HepG2 (cell line): ENCODE measurements at regions not wholly inside any gene's neighbourhood (a gene's known extent, or its start where the extent isn't known, plus 50 kb on each side); places are given as distances from the start of the nearest gene placed in this dataset.

Experiments
- CBX5 ChIP-seq: sonication (generic); formaldehyde crosslinking; IDR thresholded peaks from 2 replicates; pipeline ENCODE4 v1.4.0; 2020; ENCODE audit warnings: missing genetic modification reagents, borderline replicate concordance
- KLF13 ChIP-seq: sonication (generic); formaldehyde crosslinking; IDR thresholded peaks from 2 replicates; pipeline ENCODE4 v1.4.0; 2020; ENCODE audit warnings: mild to moderate bottlenecking, missing genetic modification reagents
- MAFK ChIP-seq, 2 experiments: IDR thresholded peaks in 1 of 2; conservative IDR thresholded peaks in 1 of 2; 2 replicates each; pipeline ENCODE4 v1.6.1; 2011; ENCODE audit warnings: improper control_type of control experiment in 2 of 2, low read length in 2 of 2
- RBM39 ChIP-seq: fragments of 200-400 bp; formaldehyde crosslinking; IDR thresholded peaks from one replicate; pipeline ENCODE4 v1.6.1; 2018; ENCODE audit warnings: antibody characterized with exemption, mild to moderate bottlenecking, low read depth, low read length; ENCODE audit not compliant: poor library complexity, severe bottlenecking
- SCMH1 ChIP-seq: sonication (generic); formaldehyde crosslinking; IDR thresholded peaks from 2 replicates; pipeline ENCODE4 v1.9.0; 2021; ENCODE audit warnings: missing genetic modification reagents, mild to moderate bottlenecking, borderline replicate concordance
- SMC3 ChIP-seq: IDR thresholded peaks from 2 replicates; pipeline ENCODE4 v1.6.1; 2011; ENCODE audit warnings: low read length, improper control_type of control experiment
- SNAI1 ChIP-seq: sonication (generic); formaldehyde crosslinking; IDR thresholded peaks from 2 replicates; pipeline ENCODE4 v1.5.0; 2020; ENCODE audit warnings: mild to moderate bottlenecking, missing genetic modification reagents, borderline replicate concordance
- TBL1XR1 ChIP-seq: fragments of 150-350 bp; IDR thresholded peaks from 2 replicates; pipeline ENCODE4 v1.6.1; 2014; ENCODE audit warnings: borderline replicate concordance, low read length; ENCODE audit not compliant: partially characterized antibody
- THAP11 ChIP-seq: IDR thresholded peaks from 2 replicates; pipeline ENCODE4 v1.6.1; 2016; ENCODE audit warnings: missing biosample characterization, missing genetic modification reagents
- XRCC5 ChIP-seq: fragments of 200-400 bp; formaldehyde crosslinking; optimal IDR thresholded peaks from 2 replicates; pipeline ENCODE3; 2017; ENCODE audit warnings: mild to moderate bottlenecking, low read length
- ZNF10 ChIP-seq: sonication (generic); formaldehyde crosslinking; IDR thresholded peaks from 2 replicates; pipeline ENCODE4 v1.4.0; 2020; ENCODE audit warnings: mild to moderate bottlenecking, low read depth, missing genetic modification reagents, borderline replicate concordance
- ZNF101 ChIP-seq: sonication (generic); formaldehyde crosslinking; IDR thresholded peaks from 2 replicates; pipeline ENCODE4 v1.4.0; 2020; ENCODE audit warnings: mild to moderate bottlenecking, low read depth, missing genetic modification reagents, borderline replicate concordance
- ZNF331 ChIP-seq: sonication (generic); formaldehyde crosslinking; IDR thresholded peaks from 2 replicates; pipeline ENCODE4 v1.4.0; 2020; ENCODE audit warnings: missing genetic modification reagents
- ZNF550 ChIP-seq: sonication (generic); formaldehyde crosslinking; IDR thresholded peaks from 2 replicates; pipeline ENCODE4 v1.4.0; 2020; ENCODE audit warnings: mild to moderate bottlenecking, missing genetic modification reagents, borderline replicate concordance
- TF ChIP-seq, protein P1 (sequence below): sonication (generic); formaldehyde crosslinking; conservative IDR thresholded peaks from 2 replicates; pipeline ENCODE4 v1.8.0; 2022; ENCODE audit warnings: missing genetic modification reagents
- TF ChIP-seq, protein P2 (sequence below): IDR thresholded peaks from 2 replicates; pipeline ENCODE4 v1.6.1; 2016; ENCODE audit warnings: missing compliant biosample characterization, missing genetic modification reagents, borderline replicate concordance
- TF ChIP-seq, protein P3 (sequence below): sonication (generic); formaldehyde crosslinking; IDR thresholded peaks from 2 replicates; pipeline ENCODE4 v1.5.1; 2020; ENCODE audit warnings: mild to moderate bottlenecking, missing genetic modification reagents, moderate library complexity
- TF ChIP-seq, protein P4 (sequence below): sonication (generic); formaldehyde crosslinking; conservative IDR thresholded peaks from 2 replicates; pipeline ENCODE4 v1.4.0; 2020; ENCODE audit warnings: missing genetic modification reagents
- TF ChIP-seq, protein P5 (sequence below): sonication (generic); formaldehyde crosslinking; IDR thresholded peaks from 2 replicates; pipeline ENCODE4 v1.4.0; 2020; ENCODE audit warnings: missing genetic modification reagents

DNA sequence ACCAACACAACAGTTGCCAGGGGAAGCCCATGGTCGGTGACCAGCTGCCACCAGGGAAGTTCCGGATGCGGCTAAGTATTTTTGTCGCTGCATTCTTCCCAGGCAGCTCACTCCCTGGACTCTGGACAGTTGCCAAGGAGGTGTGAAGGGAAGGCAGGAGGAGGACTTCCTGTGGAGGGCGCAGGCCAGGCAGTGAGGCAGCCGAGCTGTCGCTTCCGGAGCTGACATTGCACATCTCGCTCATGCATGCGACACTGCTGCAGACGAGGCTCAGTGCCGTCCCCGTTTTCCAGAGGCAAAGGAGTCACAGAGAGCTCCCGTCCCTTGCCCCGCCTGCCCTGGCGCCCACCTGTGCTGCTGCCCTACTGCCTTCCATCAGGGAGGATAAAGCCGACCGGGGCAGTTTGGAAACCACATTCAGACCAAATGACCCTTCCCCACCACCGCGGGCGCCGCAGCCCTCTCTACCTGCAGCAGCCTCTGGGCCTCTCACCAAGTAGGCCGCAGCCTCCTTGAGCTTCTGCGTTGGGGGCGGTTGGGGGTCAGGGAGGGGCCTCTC, 81.4 kb downstream of the NENF start (continued):
- TF ChIP-seq, protein P1, sequence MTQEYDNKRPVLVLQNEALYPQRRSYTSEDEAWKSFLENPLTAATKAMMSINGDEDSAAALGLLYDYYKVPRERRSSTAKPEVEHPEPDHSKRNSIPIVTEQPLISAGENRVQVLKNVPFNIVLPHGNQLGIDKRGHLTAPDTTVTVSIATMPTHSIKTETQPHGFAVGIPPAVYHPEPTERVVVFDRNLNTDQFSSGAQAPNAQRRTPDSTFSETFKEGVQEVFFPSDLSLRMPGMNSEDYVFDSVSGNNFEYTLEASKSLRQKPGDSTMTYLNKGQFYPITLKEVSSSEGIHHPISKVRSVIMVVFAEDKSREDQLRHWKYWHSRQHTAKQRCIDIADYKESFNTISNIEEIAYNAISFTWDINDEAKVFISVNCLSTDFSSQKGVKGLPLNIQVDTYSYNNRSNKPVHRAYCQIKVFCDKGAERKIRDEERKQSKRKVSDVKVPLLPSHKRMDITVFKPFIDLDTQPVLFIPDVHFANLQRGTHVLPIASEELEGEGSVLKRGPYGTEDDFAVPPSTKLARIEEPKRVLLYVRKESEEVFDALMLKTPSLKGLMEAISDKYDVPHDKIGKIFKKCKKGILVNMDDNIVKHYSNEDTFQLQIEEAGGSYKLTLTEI (CRISPR knock-in tag): no peak
- TF ChIP-seq, protein P2, sequence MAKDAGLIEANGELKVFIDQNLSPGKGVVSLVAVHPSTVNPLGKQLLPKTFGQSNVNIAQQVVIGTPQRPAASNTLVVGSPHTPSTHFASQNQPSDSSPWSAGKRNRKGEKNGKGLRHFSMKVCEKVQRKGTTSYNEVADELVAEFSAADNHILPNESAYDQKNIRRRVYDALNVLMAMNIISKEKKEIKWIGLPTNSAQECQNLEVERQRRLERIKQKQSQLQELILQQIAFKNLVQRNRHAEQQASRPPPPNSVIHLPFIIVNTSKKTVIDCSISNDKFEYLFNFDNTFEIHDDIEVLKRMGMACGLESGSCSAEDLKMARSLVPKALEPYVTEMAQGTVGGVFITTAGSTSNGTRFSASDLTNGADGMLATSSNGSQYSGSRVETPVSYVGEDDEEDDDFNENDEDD: peak; percentile 68; the same call in 1 of the 2 replicates
- TF ChIP-seq RBM39: no peak
- TF ChIP-seq KLF13 (CRISPR knock-in tag): no peak
- TF ChIP-seq, protein P3, sequence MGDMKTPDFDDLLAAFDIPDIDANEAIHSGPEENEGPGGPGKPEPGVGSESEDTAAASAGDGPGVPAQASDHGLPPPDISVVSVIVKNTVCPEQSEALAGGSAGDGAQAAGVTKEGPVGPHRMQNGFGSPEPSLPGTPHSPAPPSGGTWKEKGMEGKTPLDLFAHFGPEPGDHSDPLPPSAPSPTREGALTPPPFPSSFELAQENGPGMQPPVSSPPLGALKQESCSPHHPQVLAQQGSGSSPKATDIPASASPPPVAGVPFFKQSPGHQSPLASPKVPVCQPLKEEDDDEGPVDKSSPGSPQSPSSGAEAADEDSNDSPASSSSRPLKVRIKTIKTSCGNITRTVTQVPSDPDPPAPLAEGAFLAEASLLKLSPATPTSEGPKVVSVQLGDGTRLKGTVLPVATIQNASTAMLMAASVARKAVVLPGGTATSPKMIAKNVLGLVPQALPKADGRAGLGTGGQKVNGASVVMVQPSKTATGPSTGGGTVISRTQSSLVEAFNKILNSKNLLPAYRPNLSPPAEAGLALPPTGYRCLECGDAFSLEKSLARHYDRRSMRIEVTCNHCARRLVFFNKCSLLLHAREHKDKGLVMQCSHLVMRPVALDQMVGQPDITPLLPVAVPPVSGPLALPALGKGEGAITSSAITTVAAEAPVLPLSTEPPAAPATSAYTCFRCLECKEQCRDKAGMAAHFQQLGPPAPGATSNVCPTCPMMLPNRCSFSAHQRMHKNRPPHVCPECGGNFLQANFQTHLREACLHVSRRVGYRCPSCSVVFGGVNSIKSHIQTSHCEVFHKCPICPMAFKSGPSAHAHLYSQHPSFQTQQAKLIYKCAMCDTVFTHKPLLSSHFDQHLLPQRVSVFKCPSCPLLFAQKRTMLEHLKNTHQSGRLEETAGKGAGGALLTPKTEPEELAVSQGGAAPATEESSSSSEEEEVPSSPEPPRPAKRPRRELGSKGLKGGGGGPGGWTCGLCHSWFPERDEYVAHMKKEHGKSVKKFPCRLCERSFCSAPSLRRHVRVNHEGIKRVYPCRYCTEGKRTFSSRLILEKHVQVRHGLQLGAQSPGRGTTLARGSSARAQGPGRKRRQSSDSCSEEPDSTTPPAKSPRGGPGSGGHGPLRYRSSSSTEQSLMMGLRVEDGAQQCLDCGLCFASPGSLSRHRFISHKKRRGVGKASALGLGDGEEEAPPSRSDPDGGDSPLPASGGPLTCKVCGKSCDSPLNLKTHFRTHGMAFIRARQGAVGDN: peak; percentile 88
- 0 out of 4 replicates have a peak, but pooled peaks have one; percentile 11 to 18 for TF ChIP-seq MAFK (conservative IDR thresholded peaks at IDR 0.05 in 1 of 2, IDR thresholded peaks at IDR 0.05 in 1 of 2; ENCODE audit: low read length in 2 of 2)
- no peak for TF ChIP-seq SCMH1
- TF ChIP-seq TBL1XR1: no peak
- TF ChIP-seq, protein P4, sequence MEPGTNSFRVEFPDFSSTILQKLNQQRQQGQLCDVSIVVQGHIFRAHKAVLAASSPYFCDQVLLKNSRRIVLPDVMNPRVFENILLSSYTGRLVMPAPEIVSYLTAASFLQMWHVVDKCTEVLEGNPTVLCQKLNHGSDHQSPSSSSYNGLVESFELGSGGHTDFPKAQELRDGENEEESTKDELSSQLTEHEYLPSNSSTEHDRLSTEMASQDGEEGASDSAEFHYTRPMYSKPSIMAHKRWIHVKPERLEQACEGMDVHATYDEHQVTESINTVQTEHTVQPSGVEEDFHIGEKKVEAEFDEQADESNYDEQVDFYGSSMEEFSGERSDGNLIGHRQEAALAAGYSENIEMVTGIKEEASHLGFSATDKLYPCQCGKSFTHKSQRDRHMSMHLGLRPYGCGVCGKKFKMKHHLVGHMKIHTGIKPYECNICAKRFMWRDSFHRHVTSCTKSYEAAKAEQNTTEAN: no peak
- no peak for TF ChIP-seq SNAI1 (CRISPR knock-in tag)
- TF ChIP-seq ZNF10: no peak
- no peak for TF ChIP-seq ZNF101 (CRISPR knock-in tag)
- no peak for TF ChIP-seq CBX5 (CRISPR knock-in tag)
- TF ChIP-seq SMC3: no peak
- no peak for TF ChIP-seq ZNF331 (CRISPR knock-in tag)
- no peak for TF ChIP-seq XRCC5
- no peak for TF ChIP-seq ZNF550 (CRISPR knock-in tag)
- 0 out of 2 replicates have a peak, but pooled peaks have one; percentile 31 for TF ChIP-seq THAP11
- TF ChIP-seq, protein P5, sequence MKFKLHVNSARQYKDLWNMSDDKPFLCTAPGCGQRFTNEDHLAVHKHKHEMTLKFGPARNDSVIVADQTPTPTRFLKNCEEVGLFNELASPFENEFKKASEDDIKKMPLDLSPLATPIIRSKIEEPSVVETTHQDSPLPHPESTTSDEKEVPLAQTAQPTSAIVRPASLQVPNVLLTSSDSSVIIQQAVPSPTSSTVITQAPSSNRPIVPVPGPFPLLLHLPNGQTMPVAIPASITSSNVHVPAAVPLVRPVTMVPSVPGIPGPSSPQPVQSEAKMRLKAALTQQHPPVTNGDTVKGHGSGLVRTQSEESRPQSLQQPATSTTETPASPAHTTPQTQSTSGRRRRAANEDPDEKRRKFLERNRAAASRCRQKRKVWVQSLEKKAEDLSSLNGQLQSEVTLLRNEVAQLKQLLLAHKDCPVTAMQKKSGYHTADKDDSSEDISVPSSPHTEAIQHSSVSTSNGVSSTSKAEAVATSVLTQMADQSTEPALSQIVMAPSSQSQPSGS (CRISPR knock-in tag): no peak
